Astrocyte (in vitro differentiated cells and primary cell): ENCODE measurements at regions not wholly inside any gene's neighbourhood (a gene's known extent, or its start where the extent isn't known, plus 50 kb on each side); places are given as distances from the start of the nearest gene placed in this dataset.

Experiments
- EZH2 ChIP-seq: IDR thresholded peaks from 2 replicates; pipeline ENCODE4 v1.6.1; 2012; ENCODE audit warnings: mild to moderate bottlenecking, low read length, inconsistent platforms; ENCODE audit not compliant: insufficient read depth
- TF ChIP-seq, protein P1 (sequence below): IDR thresholded peaks from 2 replicates; pipeline ENCODE4 v1.5.1; 2011; ENCODE audit warnings: low read depth, mild to moderate bottlenecking, inconsistent platforms, low read length, moderate library complexity; ENCODE audit not compliant: insufficient read depth

DNA sequence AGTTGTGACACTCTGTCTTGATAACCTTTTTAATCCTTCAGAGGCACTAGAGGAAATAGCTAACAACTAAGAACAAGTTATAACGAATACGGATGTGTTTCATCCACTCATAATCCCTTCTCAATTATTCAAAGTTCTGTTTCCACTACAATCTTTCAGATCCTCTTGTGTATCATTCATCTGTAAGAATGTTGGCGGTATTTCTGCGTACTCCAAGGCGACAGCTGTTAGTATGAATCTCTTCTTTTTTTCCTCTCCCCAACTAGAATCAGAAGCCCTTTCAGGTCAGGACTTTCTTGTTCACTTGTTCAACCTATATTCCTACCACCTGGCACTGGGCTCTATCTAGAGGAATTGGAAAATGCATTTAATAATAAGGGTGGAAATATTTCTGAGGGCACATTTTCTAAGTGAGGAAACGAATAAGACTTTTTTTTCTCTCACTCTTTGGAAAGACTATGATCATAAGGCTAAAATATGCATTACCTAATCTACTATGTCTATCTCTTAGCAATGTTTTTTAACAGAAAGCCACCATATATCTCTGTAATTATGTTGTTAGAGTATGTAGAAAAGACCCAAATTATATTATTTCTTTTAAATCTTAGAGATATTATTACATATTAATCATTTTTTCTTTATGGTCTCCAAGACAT lies 492.9 kb downstream of the PCDH20 start:
- TF ChIP-seq, protein P1, sequence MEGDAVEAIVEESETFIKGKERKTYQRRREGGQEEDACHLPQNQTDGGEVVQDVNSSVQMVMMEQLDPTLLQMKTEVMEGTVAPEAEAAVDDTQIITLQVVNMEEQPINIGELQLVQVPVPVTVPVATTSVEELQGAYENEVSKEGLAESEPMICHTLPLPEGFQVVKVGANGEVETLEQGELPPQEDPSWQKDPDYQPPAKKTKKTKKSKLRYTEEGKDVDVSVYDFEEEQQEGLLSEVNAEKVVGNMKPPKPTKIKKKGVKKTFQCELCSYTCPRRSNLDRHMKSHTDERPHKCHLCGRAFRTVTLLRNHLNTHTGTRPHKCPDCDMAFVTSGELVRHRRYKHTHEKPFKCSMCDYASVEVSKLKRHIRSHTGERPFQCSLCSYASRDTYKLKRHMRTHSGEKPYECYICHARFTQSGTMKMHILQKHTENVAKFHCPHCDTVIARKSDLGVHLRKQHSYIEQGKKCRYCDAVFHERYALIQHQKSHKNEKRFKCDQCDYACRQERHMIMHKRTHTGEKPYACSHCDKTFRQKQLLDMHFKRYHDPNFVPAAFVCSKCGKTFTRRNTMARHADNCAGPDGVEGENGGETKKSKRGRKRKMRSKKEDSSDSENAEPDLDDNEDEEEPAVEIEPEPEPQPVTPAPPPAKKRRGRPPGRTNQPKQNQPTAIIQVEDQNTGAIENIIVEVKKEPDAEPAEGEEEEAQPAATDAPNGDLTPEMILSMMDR = no peak
- TF ChIP-seq EZH2 = no peak
